ACC112 (cell line): ENCODE measurements at regions not wholly inside any gene's neighbourhood (a gene's known extent, or its start where the extent isn't known, plus 50 kb on each side); places are given as distances from the start of the nearest gene placed in this dataset.
"Not testable (repeated sequence)": the region's sequence is repeated elsewhere in the genome, so short reads cannot be mapped to it uniquely, and the experiment has no call there.

Experiments used
- H2AFZ ChIP-seq: fragments of 200-600 bp; sonication (generic); one replicate; pipeline ENCODE4 v1.6.0; 2017; ENCODE audit warnings: antibody characterized with exemption, low read length; ENCODE audit not compliant: unreplicated experiment
- H3K27ac ChIP-seq: fragments of 200-600 bp; sonication (generic); 2 replicates; pipeline ENCODE4 v1.5.1; 2014; ENCODE audit warnings: low read depth, mild to moderate bottlenecking, antibody characterized with exemption, low read length, moderate library complexity
- H3K27me3 ChIP-seq: fragments of 200-600 bp; sonication (generic); 2 replicates; pipeline ENCODE4 v1.6.1; 2014; ENCODE audit warnings: mild to moderate bottlenecking, antibody characterized with exemption, low read length, moderate library complexity, mixed read lengths; ENCODE audit not compliant: insufficient read depth
- H3K36me3 ChIP-seq: fragments of 200-600 bp; sonication (generic); 2 replicates; pipeline ENCODE4 v1.6.1; 2016; ENCODE audit warnings: mild to moderate bottlenecking, antibody characterized with exemption, low read length, moderate library complexity, mixed read lengths; ENCODE audit not compliant: insufficient read depth
- H3K4me1 ChIP-seq: fragments of 200-600 bp; sonication (generic); one replicate; pipeline ENCODE4 v1.6.1; 2016; ENCODE audit warnings: low read length, mixed read lengths; ENCODE audit not compliant: insufficient read depth, unreplicated experiment, control insufficient read depth
- H3K4me3 ChIP-seq: fragments of 200-600 bp; sonication (generic); 2 replicates; pipeline ENCODE4 v1.5.1; 2014; ENCODE audit warnings: mild to moderate bottlenecking, low read depth, low read length
- H3K79me2 ChIP-seq: fragments of 200-600 bp; sonication (generic); one replicate; pipeline ENCODE4 v1.6.0; 2016; ENCODE audit warnings: low read length; ENCODE audit not compliant: control insufficient read depth, unreplicated experiment, insufficient read depth

DNA sequence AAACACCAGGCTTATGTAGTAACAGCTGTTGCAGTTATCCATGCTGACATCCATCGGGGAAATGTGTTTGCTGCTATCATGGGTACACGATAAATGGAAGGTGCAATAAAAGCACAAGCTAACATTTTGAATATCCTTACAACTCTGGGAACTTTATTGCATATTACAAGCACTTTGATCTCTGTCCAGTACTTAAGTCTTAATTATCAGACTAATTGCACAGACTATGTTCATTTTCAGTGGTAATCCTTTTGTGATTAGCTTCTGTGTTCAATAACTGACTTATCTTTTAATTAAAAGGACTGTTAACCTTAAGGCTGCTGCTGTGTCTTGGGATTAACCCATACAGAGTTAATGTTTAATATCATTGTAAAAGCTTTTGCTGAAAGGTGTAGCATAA lies 101.4 kb upstream of the ATP5MC3 start:
- H2AFZ ChIP-seq, result no peak overlapping the region
- peaks cover 42% of the 10 kb centered on the region for H3K27me3 ChIP-seq
- no peaks in the 10 kb centered on the region for H3K4me1 ChIP-seq
- no peaks in the 10 kb centered on the region for H3K79me2 ChIP-seq
- H3K4me3 ChIP-seq, result no peak overlapping the region
- no peaks in the 10 kb centered on the region for H3K36me3 ChIP-seq
- no peak overlapping the region for H3K27ac ChIP-seq

- Histone ChIP-seq H3K36me3 (no peaks in the 10 kb centered on the region), H3K79me2 (no peaks in the 10 kb centered on the region), H3K27me3 (peaks cover 44% of the 10 kb centered on the region), H3K27ac (no peak overlapping the region), H3K4me3 (no peak overlapping the region), H2AFZ (no peak overlapping the region), H3K4me1 (no peaks in the 10 kb centered on the region)
Observed at GRCh38 chr2:175282300-175282699, 100.8 kb upstream of the ATP5MC3 start.

- H2AFZ ChIP-seq, result no peak overlapping the region
- no peaks in the 10 kb centered on the region for H3K4me1 ChIP-seq
- peaks cover 42% of the 10 kb centered on the region for H3K27me3 ChIP-seq
- H3K36me3 ChIP-seq, result no peaks in the 10 kb centered on the region
- H3K27ac ChIP-seq, result no peak overlapping the region
- no peaks in the 10 kb centered on the region for H3K79me2 ChIP-seq
- H3K4me3 ChIP-seq, result no peak overlapping the region
Observed at GRCh38 chr2:175277772-175278171, 96.3 kb upstream of the ATP5MC3 start.

GRCh38 chr2:175275539-175275938 lies 94.0 kb upstream of the ATP5MC3 start:
- Histone ChIP-seq H3K4me3 (no peak overlapping the region), H2AFZ (no peak overlapping the region), H3K27me3 (peaks cover 58% of the 10 kb centered on the region), H3K79me2 (no peaks in the 10 kb centered on the region), H3K27ac (no peak overlapping the region), H3K36me3 (no peaks in the 10 kb centered on the region), H3K4me1 (no peaks in the 10 kb centered on the region)

DNA sequence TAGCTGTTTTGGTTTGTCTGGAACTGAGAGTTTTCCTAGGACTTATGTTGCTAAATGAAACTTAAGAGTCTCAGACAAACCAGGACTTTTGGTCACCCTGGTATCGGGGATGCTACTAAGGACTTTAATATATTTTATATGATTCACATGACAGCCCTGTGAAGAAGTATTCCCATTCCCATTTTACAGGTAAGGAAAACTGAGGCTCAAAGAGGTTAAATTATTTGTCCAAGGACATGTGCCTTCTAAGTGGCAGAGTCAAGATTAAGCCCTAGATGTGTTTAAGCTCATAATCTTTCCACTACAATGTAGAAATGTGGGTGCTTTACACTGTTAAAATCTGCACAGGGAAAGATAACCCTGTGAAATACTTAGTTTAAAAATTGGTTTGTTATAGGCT lies 77.7 kb upstream of the ATP5MC3 start:
- H3K36me3 ChIP-seq, result no peaks in the 10 kb centered on the region
- H3K79me2 ChIP-seq, result no peaks in the 10 kb centered on the region
- no peak overlapping the region for H3K27ac ChIP-seq
- no peaks in the 10 kb centered on the region for H3K4me1 ChIP-seq
- H2AFZ ChIP-seq, result no peak overlapping the region
- H3K27me3 ChIP-seq, result peaks cover 27% of the 10 kb centered on the region
- no peak overlapping the region for H3K4me3 ChIP-seq

DNA sequence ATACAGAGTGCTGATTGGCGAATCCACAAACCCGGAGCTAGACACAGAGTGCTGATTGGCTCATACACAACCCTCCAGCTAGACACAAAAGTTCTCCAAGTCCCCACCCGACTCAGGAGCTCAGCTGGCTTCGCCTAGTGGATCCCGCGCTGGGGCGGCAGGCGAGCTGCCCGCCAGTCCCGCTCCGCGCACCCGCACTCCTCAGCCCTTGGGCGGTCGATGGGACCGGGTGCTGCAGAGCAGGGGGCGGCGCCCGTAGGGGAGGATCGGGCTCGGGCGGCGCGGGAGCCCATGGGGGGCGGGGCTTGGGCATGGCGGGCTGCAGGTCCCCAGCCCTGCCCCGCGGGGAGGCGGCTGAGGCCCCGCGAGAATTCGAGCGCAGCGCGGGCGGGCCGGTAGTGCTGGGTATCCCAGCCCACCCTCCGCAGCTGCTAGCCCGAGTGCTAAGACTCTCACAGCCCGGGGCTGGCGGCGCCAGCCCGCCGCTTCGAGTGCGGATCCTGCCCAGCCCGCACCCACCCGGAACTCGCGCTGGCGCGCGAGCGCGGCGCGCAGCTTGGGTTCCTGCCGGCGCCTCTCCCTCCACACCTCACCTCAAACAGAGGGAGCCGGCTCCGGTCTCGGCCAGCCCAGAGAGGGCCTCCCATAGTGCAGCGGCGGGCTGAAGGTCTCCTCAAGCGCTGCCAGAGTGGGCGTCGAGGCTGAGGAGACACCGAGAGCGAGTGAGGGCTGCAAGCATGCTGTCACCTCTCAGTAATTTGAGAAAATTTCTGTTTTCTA lies 75.5 kb upstream of the ATP5MC3 start:
- no peaks in the 10 kb centered on the region for H3K79me2 ChIP-seq
- H3K36me3 ChIP-seq, result no peaks in the 10 kb centered on the region
- H3K4me1 ChIP-seq, result no peaks in the 10 kb centered on the region
- no peak overlapping the region for H3K27ac ChIP-seq
- no peak overlapping the region for H2AFZ ChIP-seq
- no peak overlapping the region for H3K4me3 ChIP-seq
- peaks cover 38% of the 10 kb centered on the region for H3K27me3 ChIP-seq

GRCh38 chr2:175256391-175256790 lies 74.9 kb upstream of the ATP5MC3 start:
- peaks cover 41% of the 10 kb centered on the region for H3K27me3 ChIP-seq
- H3K4me1 ChIP-seq, H3K27ac ChIP-seq, H3K36me3 ChIP-seq, H3K4me3 ChIP-seq, H3K79me2 ChIP-seq, H2AFZ ChIP-seq: not testable (repeated sequence)

DNA sequence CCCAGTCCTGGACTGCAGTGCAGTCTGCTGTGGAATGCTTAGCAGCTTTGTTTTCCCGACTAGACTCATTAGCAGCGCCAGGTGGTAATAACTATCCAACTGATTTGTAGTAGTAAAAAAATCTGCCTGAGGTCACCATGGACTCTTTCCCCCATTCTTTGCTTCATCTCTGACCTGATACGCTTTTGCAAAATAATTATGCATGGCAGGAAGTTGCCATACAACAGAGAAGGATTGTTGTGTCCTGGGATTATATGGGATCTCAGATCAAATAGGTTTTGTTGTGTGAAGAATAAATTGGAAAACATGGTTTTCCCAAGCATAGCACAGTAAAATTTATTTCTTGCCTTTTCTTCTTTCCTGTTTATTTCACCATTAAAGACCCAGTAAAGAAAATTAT lies 72.4 kb upstream of the ATP5MC3 start:
- Histone ChIP-seq H3K27ac (no peak overlapping the region), H3K36me3 (no peaks in the 10 kb centered on the region), H3K27me3 (peaks cover 47% of the 10 kb centered on the region), H3K4me1 (no peaks in the 10 kb centered on the region), H3K4me3 (no peak overlapping the region), H3K79me2 (no peaks in the 10 kb centered on the region), H2AFZ (no peak overlapping the region)

GRCh38 chr2:175251425-175252041 lies 70.0 kb upstream of the ATP5MC3 start:
- Histone ChIP-seq H3K4me3 (no peak overlapping the region), H3K79me2 (no peaks in the 10 kb centered on the region), H3K27ac (no peak overlapping the region), H3K4me1 (no peaks in the 10 kb centered on the region), H3K27me3 (peaks cover 62% of the 10 kb centered on the region), H3K36me3 (no peaks in the 10 kb centered on the region), H2AFZ (no peak overlapping the region)

DNA sequence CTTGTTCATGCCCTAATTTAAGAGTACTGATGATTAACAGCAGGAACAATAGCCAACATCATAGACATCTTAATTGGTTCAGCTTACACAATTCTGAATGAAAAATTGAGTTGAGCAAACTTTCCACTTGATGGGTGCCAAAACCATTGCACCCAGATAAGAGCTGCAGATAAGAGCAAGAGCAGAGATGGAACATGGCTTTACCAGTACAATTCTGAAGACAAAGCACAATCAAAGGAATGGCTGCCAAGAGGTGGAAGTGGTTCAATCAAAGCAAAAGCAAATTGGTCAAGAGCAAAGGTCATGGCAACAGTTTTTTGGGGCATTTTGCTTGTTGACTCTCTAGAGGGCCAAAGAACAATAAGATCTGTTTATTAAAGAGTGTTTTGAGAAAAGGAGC lies 65.6 kb upstream of the ATP5MC3 start:
- H3K79me2 ChIP-seq, result no peaks in the 10 kb centered on the region
- H3K4me3 ChIP-seq, result no peak overlapping the region
- H3K4me1 ChIP-seq, result no peaks in the 10 kb centered on the region
- H3K27me3 ChIP-seq, result peaks cover 63% of the 10 kb centered on the region
- H3K36me3 ChIP-seq, result no peaks in the 10 kb centered on the region
- H2AFZ ChIP-seq, result no peak overlapping the region
- H3K27ac ChIP-seq, result no peak overlapping the region

- Histone ChIP-seq H2AFZ (no peak overlapping the region), H3K4me1 (no peaks in the 10 kb centered on the region), H3K36me3 (no peaks in the 10 kb centered on the region), H3K79me2 (no peaks in the 10 kb centered on the region), H3K27me3 (peaks cover 71% of the 10 kb centered on the region), H3K4me3 (no peak overlapping the region), H3K27ac (no peak overlapping the region)
Observed at GRCh38 chr2:175244697-175245096, 63.2 kb upstream of the ATP5MC3 start.
